ENCODE measurements at regions not wholly inside any gene's neighbourhood (a gene's known extent, or its start where the extent isn't known, plus 50 kb on each side); places are given as distances from the start of the nearest gene placed in this dataset.

DNA sequence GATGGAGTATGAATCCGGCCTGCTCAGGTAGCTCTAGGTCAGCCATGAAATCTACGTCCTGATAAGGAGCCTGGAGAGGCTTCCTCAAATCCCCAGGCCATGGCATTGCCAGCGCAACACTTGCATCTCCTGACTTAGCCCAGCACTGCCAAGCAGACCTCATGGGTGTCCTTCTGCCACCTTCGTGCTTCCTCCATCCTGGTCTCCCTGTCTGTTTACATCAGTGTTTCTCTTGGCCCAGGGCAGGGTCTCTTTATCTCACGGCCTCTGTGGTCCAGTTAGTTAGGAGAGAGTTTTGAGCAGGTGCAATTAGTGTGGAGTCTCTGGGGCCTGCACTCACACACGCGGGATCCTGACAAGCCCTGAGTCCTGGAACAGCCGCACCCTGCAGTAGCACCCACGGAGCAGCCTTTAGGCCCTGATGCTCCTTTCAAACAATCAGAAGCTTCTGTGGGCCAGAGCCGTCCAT lies 193.1 kb upstream of the ARL4C start (continued):
- no peak for TF ChIP-seq CBX8 (IDR thresholded peaks at IDR 0.05; ENCODE audit: borderline replicate concordance, low read depth, low read length)
- no peak for TF ChIP-seq RFX5 (IDR thresholded peaks at IDR 0.05; ENCODE audit: borderline replicate concordance, low read depth, low read length)
